ENCODE measurements at regions not wholly inside any gene's neighbourhood (a gene's known extent, or its start where the extent isn't known, plus 50 kb on each side); places are given as distances from the start of the nearest gene placed in this dataset.

GRCh38 chr6:56766139-56766805 is 123.6 kb upstream of the DST start:
- no peak for DNase-seq

- DNase-seq = no peak
Observed at GRCh38 chr6:56765494-56765893, 122.8 kb upstream of the DST start.

GRCh38 chr6:56764081-56764566 is 121.4 kb upstream of the DST start:
- peak; percentile 53 to 75 for DNase-seq

- DNase-seq = no peak
Observed at GRCh38 chr6:56761651-56762050, 119.0 kb upstream of the DST start.

- no peak for DNase-seq
Observed at GRCh38 chr6:56760842-56761241, 118.2 kb upstream of the DST start.

GRCh38 chr6:56759521-56759920 is 116.8 kb upstream of the DST start:
- DNase-seq = no peak

- no peak for DNase-seq
Observed at GRCh38 chr6:56758553-56758952, 115.9 kb upstream of the DST start.

GRCh38 chr6:56758120-56758519 is 115.4 kb upstream of the DST start:
- no peak for DNase-seq

GRCh38 chr6:56757588-56757984 is 114.9 kb upstream of the DST start:
- no peak for DNase-seq

- no peak for DNase-seq
Observed at GRCh38 chr6:56756791-56757587, 114.3 kb upstream of the DST start.

GRCh38 chr6:56756219-56756789 is 113.6 kb upstream of the DST start:
- no peak for DNase-seq

GRCh38 chr6:56755040-56755439 is 112.4 kb upstream of the DST start:
- no peak for DNase-seq

GRCh38 chr6:56753811-56754210 is 111.1 kb upstream of the DST start:
- DNase-seq = no peak

- DNase-seq = no peak
Observed at GRCh38 chr6:56752534-56752933, 109.8 kb upstream of the DST start.

GRCh38 chr6:56752009-56752408 is 109.3 kb upstream of the DST start:
- DNase-seq = no peak

GRCh38 chr6:56751604-56752003 is 108.9 kb upstream of the DST start:
- no peak for DNase-seq

GRCh38 chr6:56750686-56751085 is 108.0 kb upstream of the DST start:
- DNase-seq = no peak

GRCh38 chr6:56749632-56750151 is 107.0 kb upstream of the DST start:
- no peak for DNase-seq

- no peak for DNase-seq
Observed at GRCh38 chr6:56746767-56747504, 104.2 kb upstream of the DST start.

GRCh38 chr6:56745971-56746370 is 103.3 kb upstream of the DST start:
- DNase-seq = no peak

- DNase-seq = no peak
Observed at GRCh38 chr6:56745081-56745480, 102.4 kb upstream of the DST start.

GRCh38 chr6:56744528-56744927 is 101.8 kb upstream of the DST start:
- DNase-seq = no peak
